ENCODE measurements at regions not wholly inside any gene's neighbourhood (a gene's known extent, or its start where the extent isn't known, plus 50 kb on each side); places are given as distances from the start of the nearest gene placed in this dataset.

DNA sequence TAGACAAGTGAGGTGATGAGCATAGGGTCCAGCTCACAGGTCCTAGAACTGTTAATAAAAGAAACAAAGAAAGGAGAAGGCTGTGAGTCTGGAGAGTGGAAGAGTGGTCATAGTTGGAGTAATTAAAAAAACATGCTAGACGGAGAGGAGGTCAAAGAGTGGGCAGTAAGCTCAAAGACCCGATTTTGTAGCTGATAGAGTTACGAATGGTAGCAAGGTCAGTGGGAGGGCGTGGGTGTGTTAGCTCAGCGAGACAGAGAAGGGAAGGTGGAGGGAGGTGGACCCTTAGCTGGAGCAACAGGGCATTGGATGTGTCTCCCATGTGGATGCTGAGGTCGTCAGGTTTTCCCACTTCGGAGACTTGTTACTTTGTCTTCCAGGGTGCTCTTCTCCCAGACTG lies 431.7 kb downstream of the CDH26 start:
- H3K14ac ChIP-seq (ENCODE audit: low read length), result no peak overlapping the region
- H2BK12ac ChIP-seq (ENCODE audit: low read length), result no peak overlapping the region
- no peak overlapping the region for H3K4me3 ChIP-seq (ENCODE audit: low read depth, low read length)
- no CpG with 5 or more reads among the region's 7 CpGs for WGBS (ENCODE audit: extremely low coverage, insufficient coverage, insufficient read length)
- H2AK5ac ChIP-seq (ENCODE audit: low read length), result no peak overlapping the region
- no peaks in the 10 kb centered on the region for H3K27me3 ChIP-seq (ENCODE audit: insufficient read depth, low read length)
- H4K91ac ChIP-seq (ENCODE audit: low read depth, low read length), result no peak overlapping the region
- no peak overlapping the region for H4K8ac ChIP-seq (ENCODE audit: low read depth, low read length)
- H4K12ac ChIP-seq (ENCODE audit: low read depth, low read length), result no peak overlapping the region
- no peak overlapping the region for H3K4me2 ChIP-seq (ENCODE audit: low read length)
- H3K18ac ChIP-seq (ENCODE audit: low read length), result no peak overlapping the region
- no peaks in the 10 kb centered on the region for H3K79me2 ChIP-seq (ENCODE audit: control insufficient read depth, insufficient read depth, low read length, poor library complexity)
- H3K36me3 ChIP-seq (ENCODE audit: control insufficient read depth in 1 of 2, insufficient read depth in 2 of 2, low read length in 2 of 2), result no peaks in the 10 kb centered on the region
- DNase-seq, result no peak
- no peak overlapping the region for H3K23ac ChIP-seq (ENCODE audit: low read length)
- no peaks in the 10 kb centered on the region for H3K4me1 ChIP-seq (ENCODE audit: control insufficient read depth in 1 of 2, insufficient read depth in 2 of 2, low read length in 2 of 2)
- no peak overlapping the region for H2BK120ac ChIP-seq (ENCODE audit: insufficient read depth, low read length, poor library complexity)
- H3K79me1 ChIP-seq (ENCODE audit: low read length), result no peaks in the 10 kb centered on the region
- no peak overlapping the region for H2BK5ac ChIP-seq (ENCODE audit: low read depth, low read length, poor library complexity)
- H3K4ac ChIP-seq (ENCODE audit: low read depth, low read length), result no peak overlapping the region
- no peak overlapping the region for H2AFZ ChIP-seq (ENCODE audit: insufficient read depth, low read length, poor library complexity)
- H3K9ac ChIP-seq (ENCODE audit: low read length), result peak overlapping the region; percentile 53
- H3K9me3 ChIP-seq (ENCODE audit: insufficient read depth, low read depth, low read length), result peaks cover 4% of the 10 kb centered on the region
- no peak overlapping the region for H3K27ac ChIP-seq (ENCODE audit: low read depth, low read length)

DNA sequence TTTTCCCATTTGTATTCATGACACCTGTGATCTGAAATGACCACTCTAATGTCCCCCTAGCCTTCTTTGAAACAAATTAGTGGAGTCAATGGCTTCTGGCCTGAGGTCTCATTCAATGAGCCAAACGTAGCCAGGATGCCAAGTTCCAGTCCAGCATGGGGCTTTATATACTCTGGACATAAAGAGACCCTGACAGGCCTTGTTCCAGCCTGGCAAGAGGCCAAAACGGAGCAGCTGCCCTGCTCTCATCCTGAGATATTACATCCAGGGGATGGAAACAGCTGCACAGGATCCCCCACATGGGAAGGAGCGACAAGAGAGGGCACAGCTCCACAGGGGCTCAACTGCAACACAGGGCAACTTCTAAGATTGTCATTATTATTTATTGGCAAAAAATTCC lies 437.8 kb downstream of the CDH26 start:
- H3K4me3 ChIP-seq (ENCODE audit: low read depth, low read length), result no peak overlapping the region
- H3K4me1 ChIP-seq (ENCODE audit: control insufficient read depth in 1 of 2, insufficient read depth in 2 of 2, low read length in 2 of 2), result no peaks in the 10 kb centered on the region
- H3K9me3 ChIP-seq (ENCODE audit: insufficient read depth, low read depth, low read length), result peaks cover 4% of the 10 kb centered on the region
- H2AK5ac ChIP-seq (ENCODE audit: low read length), result no peak overlapping the region
- no peak overlapping the region for H4K91ac ChIP-seq (ENCODE audit: low read depth, low read length)
- DNase-seq, result no peak
- no peak overlapping the region for H3K27ac ChIP-seq (ENCODE audit: low read depth, low read length)
- H3K18ac ChIP-seq (ENCODE audit: low read length), result no peak overlapping the region
- H4K8ac ChIP-seq (ENCODE audit: low read depth, low read length), result no peak overlapping the region
- no peak overlapping the region for H2BK5ac ChIP-seq (ENCODE audit: low read depth, low read length, poor library complexity)
- no peak overlapping the region for H3K4me2 ChIP-seq (ENCODE audit: low read length)
- no peak overlapping the region for H2BK12ac ChIP-seq (ENCODE audit: low read length)
- H3K36me3 ChIP-seq (ENCODE audit: control insufficient read depth in 1 of 2, insufficient read depth in 2 of 2, low read length in 2 of 2), result no peaks in the 10 kb centered on the region
- H3K9ac ChIP-seq (ENCODE audit: low read length), result no peak overlapping the region
- no peak overlapping the region for H2BK120ac ChIP-seq (ENCODE audit: insufficient read depth, low read length, poor library complexity)
- H3K23ac ChIP-seq (ENCODE audit: low read length), result no peak overlapping the region
- no peaks in the 10 kb centered on the region for H3K79me1 ChIP-seq (ENCODE audit: low read length)
- no peak overlapping the region for H3K4ac ChIP-seq (ENCODE audit: low read depth, low read length)
- H3K14ac ChIP-seq (ENCODE audit: low read length), result no peak overlapping the region
- no peaks in the 10 kb centered on the region for H3K27me3 ChIP-seq (ENCODE audit: insufficient read depth, low read length)
- H4K12ac ChIP-seq (ENCODE audit: low read depth, low read length), result no peak overlapping the region
- H3K79me2 ChIP-seq (ENCODE audit: control insufficient read depth, insufficient read depth, low read length, poor library complexity), result no peaks in the 10 kb centered on the region
- no peak overlapping the region for H2AFZ ChIP-seq (ENCODE audit: insufficient read depth, low read length, poor library complexity)
- no CpG with 5 or more reads among the region's 3 CpGs for WGBS (ENCODE audit: extremely low coverage, insufficient coverage, insufficient read length)

DNA sequence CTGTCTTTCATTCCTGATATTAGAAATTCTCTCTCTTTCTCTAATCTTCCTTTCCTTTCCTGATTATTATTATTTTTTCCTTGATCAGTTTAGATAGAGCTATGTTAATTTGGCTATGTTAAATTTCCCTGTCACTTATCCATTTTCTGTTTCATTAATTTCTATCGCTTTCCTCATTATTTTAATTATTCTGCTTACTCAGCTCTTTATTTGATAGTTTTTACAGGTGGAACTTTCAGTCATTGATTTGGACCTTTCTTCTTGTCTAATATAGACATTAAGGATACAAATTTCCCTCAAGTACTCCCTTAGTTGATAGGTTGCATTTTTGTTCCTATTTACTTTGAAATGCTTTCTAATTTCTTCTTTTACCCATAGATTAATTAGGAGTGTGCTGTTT lies 442.3 kb downstream of the CDH26 start:
- Histone ChIP-seq H3K27ac (ENCODE audit: low read depth, low read length) (no peak overlapping the region), H4K12ac (ENCODE audit: low read depth, low read length) (no peak overlapping the region), H2BK12ac (ENCODE audit: low read length) (no peak overlapping the region), H3K18ac (ENCODE audit: low read length) (no peak overlapping the region), H3K4me3 (ENCODE audit: low read depth, low read length) (no peak overlapping the region), H3K14ac (ENCODE audit: low read length) (no peak overlapping the region), H3K36me3 (ENCODE audit: control insufficient read depth in 1 of 2, insufficient read depth in 2 of 2, low read length in 2 of 2) (no peaks in the 10 kb centered on the region), H2AK5ac (ENCODE audit: low read length) (no peak overlapping the region), H3K79me2 (ENCODE audit: control insufficient read depth, insufficient read depth, low read length, poor library complexity) (no peaks in the 10 kb centered on the region), H3K9me3 (ENCODE audit: insufficient read depth, low read depth, low read length) (peaks cover 2% of the 10 kb centered on the region), H2AFZ (ENCODE audit: insufficient read depth, low read length, poor library complexity) (no peak overlapping the region), H4K91ac (ENCODE audit: low read depth, low read length) (no peak overlapping the region), H3K4ac (ENCODE audit: low read depth, low read length) (no peak overlapping the region), H2BK120ac (ENCODE audit: insufficient read depth, low read length, poor library complexity) (no peak overlapping the region), H3K79me1 (ENCODE audit: low read length) (no peaks in the 10 kb centered on the region), H3K4me2 (ENCODE audit: low read length) (no peak overlapping the region), H3K4me1 (ENCODE audit: control insufficient read depth in 1 of 2, insufficient read depth in 2 of 2, low read length in 2 of 2) (no peaks in the 10 kb centered on the region), H2BK5ac (ENCODE audit: low read depth, low read length, poor library complexity) (no peak overlapping the region), H3K23ac (ENCODE audit: low read length) (no peak overlapping the region), H4K8ac (ENCODE audit: low read depth, low read length) (no peak overlapping the region), H3K27me3 (ENCODE audit: insufficient read depth, low read length) (no peaks in the 10 kb centered on the region), H3K9ac (ENCODE audit: low read length) (no peak overlapping the region)
- WGBS (ENCODE audit: extremely low coverage, insufficient coverage, insufficient read length), result no CpG with 5 or more reads among the region's 1 CpG
- DNase-seq, result no peak

DNA sequence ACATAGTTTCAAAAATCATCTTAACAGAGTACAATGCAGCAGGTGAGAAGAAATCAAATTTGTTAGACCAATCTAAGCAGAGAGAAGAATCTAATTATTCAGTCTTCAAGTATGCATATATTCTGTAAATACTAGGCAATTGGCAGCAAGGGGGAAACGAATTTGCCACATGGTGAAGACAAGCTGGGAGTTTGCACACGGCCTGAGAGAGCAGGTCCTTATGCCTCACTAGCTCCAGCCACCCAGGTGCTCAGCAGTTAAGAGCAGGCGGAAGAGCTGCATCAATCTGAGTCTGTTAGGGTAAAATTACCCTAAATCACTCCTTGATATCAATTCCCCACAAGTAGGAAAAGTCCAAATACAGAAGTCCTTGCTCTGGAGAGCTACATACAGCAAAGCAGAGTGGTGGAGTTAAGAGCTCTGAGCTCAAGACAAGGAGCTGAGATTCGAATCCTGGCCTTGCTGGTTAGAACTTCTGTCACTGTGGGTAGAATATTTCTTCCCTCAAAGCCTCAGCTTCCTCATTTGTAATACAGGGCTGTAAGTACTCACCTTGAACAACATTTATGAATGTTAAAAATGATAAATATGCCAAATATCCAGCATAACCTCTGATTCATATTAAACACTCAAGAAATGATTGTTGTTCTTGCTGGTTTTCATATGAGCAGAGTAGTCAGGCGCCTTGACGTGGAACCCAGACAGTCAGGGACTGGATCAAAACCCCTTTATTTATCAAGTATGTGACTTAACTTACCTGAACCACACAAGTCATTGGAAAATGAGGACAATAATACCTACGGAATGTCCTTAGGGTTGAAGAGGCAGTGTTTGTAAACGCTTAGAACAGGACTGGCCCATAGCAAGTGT lies 444.2 kb downstream of the CDH26 start:
- Histone ChIP-seq H2AK5ac (ENCODE audit: low read length) (no peak overlapping the region), H3K23ac (ENCODE audit: low read length) (no peak overlapping the region), H2AFZ (ENCODE audit: insufficient read depth, low read length, poor library complexity) (no peak overlapping the region), H3K36me3 (ENCODE audit: control insufficient read depth in 1 of 2, insufficient read depth in 2 of 2, low read length in 2 of 2) (no peaks in the 10 kb centered on the region), H3K4ac (ENCODE audit: low read depth, low read length) (no peak overlapping the region), H3K9me3 (ENCODE audit: insufficient read depth, low read depth, low read length) (peaks cover 2% of the 10 kb centered on the region), H2BK12ac (ENCODE audit: low read length) (no peak overlapping the region), H4K8ac (ENCODE audit: low read depth, low read length) (no peak overlapping the region), H3K4me3 (ENCODE audit: low read depth, low read length) (no peak overlapping the region), H4K12ac (ENCODE audit: low read depth, low read length) (no peak overlapping the region), H2BK120ac (ENCODE audit: insufficient read depth, low read length, poor library complexity) (no peak overlapping the region), H3K27me3 (ENCODE audit: insufficient read depth, low read length) (no peaks in the 10 kb centered on the region), H3K9ac (ENCODE audit: low read length) (no peak overlapping the region), H3K14ac (ENCODE audit: low read length) (no peak overlapping the region), H3K79me1 (ENCODE audit: low read length) (no peaks in the 10 kb centered on the region), H4K91ac (ENCODE audit: low read depth, low read length) (no peak overlapping the region), H3K79me2 (ENCODE audit: control insufficient read depth, insufficient read depth, low read length, poor library complexity) (no peaks in the 10 kb centered on the region), H2BK5ac (ENCODE audit: low read depth, low read length, poor library complexity) (no peak overlapping the region), H3K4me2 (ENCODE audit: low read length) (no peak overlapping the region), H3K18ac (ENCODE audit: low read length) (no peak overlapping the region), H3K27ac (ENCODE audit: low read depth, low read length) (no peak overlapping the region), H3K4me1 (ENCODE audit: control insufficient read depth in 1 of 2, insufficient read depth in 2 of 2, low read length in 2 of 2) (no peaks in the 10 kb centered on the region)
- no CpG with 5 or more reads among the region's 8 CpGs for WGBS (ENCODE audit: extremely low coverage, insufficient coverage, insufficient read length)
- peak; percentile 2 to 30 for DNase-seq
